ENCODE measurements at regions not wholly inside any gene's neighbourhood (a gene's known extent, or its start where the extent isn't known, plus 50 kb on each side); places are given as distances from the start of the nearest gene placed in this dataset.

DNA sequence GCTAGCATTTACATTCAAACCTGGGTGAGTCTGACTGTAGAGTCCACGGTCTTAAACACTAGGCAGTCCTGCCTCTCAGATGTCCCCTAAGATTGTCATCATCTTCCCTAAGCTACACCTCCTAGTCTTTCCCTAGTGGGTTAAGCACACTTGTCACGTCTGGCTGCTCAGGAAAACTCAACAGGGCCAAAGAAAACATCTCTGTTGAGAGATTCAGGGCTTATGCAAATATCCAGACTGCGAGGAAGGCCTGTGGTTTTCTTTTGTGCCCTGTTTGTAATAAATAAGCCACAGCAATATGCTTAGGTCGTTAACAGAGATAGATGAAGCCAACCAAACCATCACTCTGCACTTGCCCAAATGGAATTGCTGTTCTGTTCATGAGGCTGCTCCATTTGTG lies 472.6 kb upstream of the DEPDC1 start:
- intact Hi-C loops (cut with DNase I), result no loop called here
- no peaks in the 10 kb centered on the region for H3K36me3 ChIP-seq
- no peaks in the 10 kb centered on the region for H3K27me3 ChIP-seq
- no peaks in the 10 kb centered on the region for H3K4me1 ChIP-seq
- H3K4me3 ChIP-seq, result no peak overlapping the region
- DNase-seq, result no peak
- no peak for ATAC-seq
- no peak overlapping the region for H3K27ac ChIP-seq
- WGBS, 2 donors, result 50 to 57% methylated on average over 4 of the region's 4 CpGs
- no peaks in the 10 kb centered on the region for H3K9me3 ChIP-seq
- TF ChIP-seq, protein P1, sequence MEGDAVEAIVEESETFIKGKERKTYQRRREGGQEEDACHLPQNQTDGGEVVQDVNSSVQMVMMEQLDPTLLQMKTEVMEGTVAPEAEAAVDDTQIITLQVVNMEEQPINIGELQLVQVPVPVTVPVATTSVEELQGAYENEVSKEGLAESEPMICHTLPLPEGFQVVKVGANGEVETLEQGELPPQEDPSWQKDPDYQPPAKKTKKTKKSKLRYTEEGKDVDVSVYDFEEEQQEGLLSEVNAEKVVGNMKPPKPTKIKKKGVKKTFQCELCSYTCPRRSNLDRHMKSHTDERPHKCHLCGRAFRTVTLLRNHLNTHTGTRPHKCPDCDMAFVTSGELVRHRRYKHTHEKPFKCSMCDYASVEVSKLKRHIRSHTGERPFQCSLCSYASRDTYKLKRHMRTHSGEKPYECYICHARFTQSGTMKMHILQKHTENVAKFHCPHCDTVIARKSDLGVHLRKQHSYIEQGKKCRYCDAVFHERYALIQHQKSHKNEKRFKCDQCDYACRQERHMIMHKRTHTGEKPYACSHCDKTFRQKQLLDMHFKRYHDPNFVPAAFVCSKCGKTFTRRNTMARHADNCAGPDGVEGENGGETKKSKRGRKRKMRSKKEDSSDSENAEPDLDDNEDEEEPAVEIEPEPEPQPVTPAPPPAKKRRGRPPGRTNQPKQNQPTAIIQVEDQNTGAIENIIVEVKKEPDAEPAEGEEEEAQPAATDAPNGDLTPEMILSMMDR (IDR thresholded peaks at IDR 0.05), result no peak

DNA sequence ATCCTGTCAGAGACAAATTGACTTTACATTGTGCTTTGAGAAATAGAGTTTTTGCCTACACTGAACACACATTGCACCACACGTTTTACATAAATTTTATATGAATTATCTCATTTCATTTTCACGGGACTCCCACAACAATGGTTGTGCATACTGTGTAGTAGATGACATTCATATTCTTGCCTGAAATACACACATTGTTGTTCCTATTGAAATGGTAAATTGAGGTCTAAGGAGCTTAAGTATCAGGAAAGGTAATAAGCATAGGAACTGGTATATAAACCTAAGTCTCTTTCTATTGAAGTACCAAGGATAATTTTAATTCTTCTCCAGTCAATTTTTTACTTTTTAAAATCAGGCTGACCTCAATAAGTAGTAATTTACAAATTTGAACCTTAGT lies 473.7 kb upstream of the DEPDC1 start:
- no peak for ATAC-seq
- TF ChIP-seq, protein P1 (IDR thresholded peaks at IDR 0.05), result no peak
- Histone ChIP-seq H3K36me3 (no peaks in the 10 kb centered on the region), H3K4me3 (no peak overlapping the region), H3K9me3 (no peaks in the 10 kb centered on the region), H3K4me1 (no peaks in the 10 kb centered on the region), H3K27ac (no peak overlapping the region), H3K27me3 (no peaks in the 10 kb centered on the region)
- no peak for DNase-seq
- 78 to 84% methylated on average over 2 of the region's 2 CpGs for WGBS, 2 donors
- intact Hi-C loops (cut with DNase I), result no loop called here

DNA sequence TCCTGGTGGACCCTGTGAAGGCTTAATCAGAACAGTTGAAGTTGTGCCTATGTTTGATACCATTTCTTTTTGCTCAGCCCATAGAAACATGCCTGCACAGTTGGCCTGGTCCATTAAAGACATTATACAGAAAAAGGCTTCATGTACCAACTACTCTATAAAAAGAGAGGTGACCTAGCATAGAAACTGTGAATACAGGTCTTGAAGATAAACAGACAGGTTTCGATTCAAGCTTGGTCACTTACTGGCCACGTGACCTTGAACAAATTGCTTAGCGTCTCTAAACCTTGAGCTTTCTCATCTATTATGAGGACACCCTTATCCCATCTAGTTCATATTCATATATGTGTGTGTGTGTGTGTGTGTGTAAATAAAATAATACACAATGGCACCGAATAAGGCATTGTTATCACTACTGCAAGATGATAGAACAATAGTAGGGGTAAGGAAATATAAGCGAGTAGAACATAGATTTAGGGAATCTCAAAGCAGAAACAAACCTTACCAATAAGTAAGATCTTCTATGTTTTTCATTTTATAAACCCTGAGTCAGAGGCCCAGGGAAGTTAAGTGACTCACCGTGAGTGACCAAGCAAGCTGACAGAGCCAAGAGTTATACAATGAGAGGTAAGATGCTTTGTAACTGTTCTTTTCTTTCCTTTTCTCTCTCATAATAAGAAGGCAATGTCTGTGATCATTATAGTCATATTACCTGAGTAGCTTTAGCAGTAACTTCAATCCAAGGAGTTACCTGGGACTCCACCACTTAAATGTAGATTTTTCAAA lies 476.8 kb upstream of the DEPDC1 start:
- no peak for ATAC-seq
- Histone ChIP-seq H3K4me3 (no peak overlapping the region), H3K27me3 (no peaks in the 10 kb centered on the region), H3K9me3 (no peaks in the 10 kb centered on the region), H3K27ac (no peak overlapping the region), H3K36me3 (no peaks in the 10 kb centered on the region), H3K4me1 (no peaks in the 10 kb centered on the region)
- TF ChIP-seq, protein P1 (IDR thresholded peaks at IDR 0.05), result no peak
- no peak for DNase-seq
- WGBS, 2 donors, result 86 to 93% methylated on average over 6 of the region's 6 CpGs
- intact Hi-C loops (cut with DNase I), result no loop called here

DNA sequence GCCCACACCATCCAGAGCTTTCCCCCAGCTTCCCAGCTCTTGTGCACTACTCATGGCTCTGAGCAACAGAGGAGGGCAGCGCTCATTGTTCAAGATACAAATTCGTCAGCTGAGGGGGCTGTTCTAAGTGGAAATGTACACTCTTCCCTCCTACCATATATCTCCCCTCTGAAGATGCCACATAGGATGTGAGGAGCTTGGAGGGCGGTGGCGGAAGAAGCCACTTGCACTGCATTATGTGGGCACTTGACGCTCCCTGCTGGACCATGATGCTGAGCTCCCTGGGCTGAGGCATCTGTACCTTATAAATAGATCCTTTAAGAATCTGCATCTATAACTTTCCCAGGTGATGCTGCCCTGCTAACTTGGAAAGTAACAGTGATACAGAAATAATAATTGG lies 477.6 kb upstream of the DEPDC1 start:
- Histone ChIP-seq H3K9me3 (no peaks in the 10 kb centered on the region), H3K27ac (no peak overlapping the region), H3K4me1 (no peaks in the 10 kb centered on the region), H3K36me3 (no peaks in the 10 kb centered on the region), H3K4me3 (no peak overlapping the region), H3K27me3 (no peaks in the 10 kb centered on the region)
- TF ChIP-seq, protein P1 (IDR thresholded peaks at IDR 0.05), result no peak
- ATAC-seq (no peak), DNase-seq (no peak)
- WGBS, 2 donors, result 88 to 89% methylated on average over 5 of the region's 5 CpGs
- intact Hi-C loops (cut with DNase I), result no loop called here

All from heart right ventricle (tissue), 16 donors.